ENCODE measurements at regions not wholly inside any gene's neighbourhood (a gene's known extent, or its start where the extent isn't known, plus 50 kb on each side); places are given as distances from the start of the nearest gene placed in this dataset.

GRCh38 chr15:88341653-88342052 lies 85.1 kb upstream of the NTRK3 start:
- H3K27me3 ChIP-seq (ENCODE audit: insufficient read depth, poor library complexity, severe bottlenecking) = no peaks in the 10 kb centered on the region
- DNase-seq (ENCODE audit: low read depth in 1 of 2, low spot score in 1 of 2) = no peak
- TF ChIP-seq CTCF (IDR thresholded peaks at IDR 0.05; ENCODE audit: insufficient read depth, low read length) (no peak), SPI1 (IDR thresholded peaks at IDR 0.05; ENCODE audit: borderline replicate concordance, low read depth) (no peak), GABPA (IDR thresholded peaks at IDR 0.05; ENCODE audit: low read depth) (no peak), POLR2AphosphoS5 (IDR thresholded peaks at IDR 0.05; ENCODE audit: low read depth) (no peak), REST (IDR thresholded peaks at IDR 0.05; ENCODE audit: insufficient replicate concordance, low read depth) (no peak)
- H3K27ac ChIP-seq (replicated peaks) = no peak overlapping the region
- no peak overlapping the region for H3K4me3 ChIP-seq (replicated peaks; ENCODE audit: insufficient read depth, low read length)

- no peak for DNase-seq (ENCODE audit: low read depth in 1 of 2, low spot score in 1 of 2)
- no peaks in the 10 kb centered on the region for H3K27me3 ChIP-seq (ENCODE audit: insufficient read depth, poor library complexity, severe bottlenecking)
- no peak overlapping the region for H3K27ac ChIP-seq (replicated peaks)
- no peak overlapping the region for H3K4me3 ChIP-seq (replicated peaks; ENCODE audit: insufficient read depth, low read length)
- no peak for TF ChIP-seq POLR2AphosphoS5 (IDR thresholded peaks at IDR 0.05; ENCODE audit: low read depth)
- no peak for TF ChIP-seq REST (IDR thresholded peaks at IDR 0.05; ENCODE audit: insufficient replicate concordance, low read depth)
- TF ChIP-seq CTCF (IDR thresholded peaks at IDR 0.05; ENCODE audit: insufficient read depth, low read length) = no peak
- TF ChIP-seq SPI1 (IDR thresholded peaks at IDR 0.05; ENCODE audit: borderline replicate concordance, low read depth) = no peak
- TF ChIP-seq GABPA (IDR thresholded peaks at IDR 0.05; ENCODE audit: low read depth) = no peak
These were observed 84.5 kb upstream of the NTRK3 start for GRCh38 chr15:88341006-88341405.

GRCh38 chr15:88337993-88338392 lies 81.5 kb upstream of the NTRK3 start:
- Histone ChIP-seq H3K27ac (replicated peaks) (no peak overlapping the region), H3K27me3 (ENCODE audit: insufficient read depth, poor library complexity, severe bottlenecking) (no peaks in the 10 kb centered on the region), H3K4me3 (replicated peaks; ENCODE audit: insufficient read depth, low read length) (no peak overlapping the region)
- DNase-seq (ENCODE audit: low read depth in 1 of 2, low spot score in 1 of 2) = no peak
- TF ChIP-seq CTCF (IDR thresholded peaks at IDR 0.05; ENCODE audit: insufficient read depth, low read length) = no peak
- TF ChIP-seq REST (IDR thresholded peaks at IDR 0.05; ENCODE audit: insufficient replicate concordance, low read depth) = no peak

Measured in HL-60 (cell line).